CD4-positive, alpha-beta T cell treated with Interferon gamma for 1 hour (primary cell): ENCODE measurements at regions not wholly inside any gene's neighbourhood (a gene's known extent, or its start where the extent isn't known, plus 50 kb on each side); places are given as distances from the start of the nearest gene placed in this dataset.

Source experiments
- DNase-seq: peaks from one replicate; pipeline ENCODE4 v3.0.0-alpha.2; 2020

GRCh38 chr21:41086569-41086968 is 81.4 kb upstream of the BACE2 start:
- DNase-seq, result no peak

- DNase-seq, result no peak
Measured at GRCh38 chr21:41090981-41091380, 77.0 kb upstream of the BACE2 start.

- DNase-seq, result no peak
Measured at GRCh38 chr21:41091616-41092015, 76.3 kb upstream of the BACE2 start.

- no peak for DNase-seq
Measured at GRCh38 chr21:41092312-41092711, 75.6 kb upstream of the BACE2 start.

- no peak for DNase-seq
Measured at GRCh38 chr21:41095983-41096382, 72.0 kb upstream of the BACE2 start.

GRCh38 chr21:41098076-41098475 is 69.9 kb upstream of the BACE2 start:
- no peak for DNase-seq

GRCh38 chr21:41098481-41099042 is 69.4 kb upstream of the BACE2 start:
- no peak for DNase-seq

- DNase-seq, result no peak
Measured at GRCh38 chr21:41100826-41101550, 67.0 kb upstream of the BACE2 start.

- DNase-seq, result no peak
Measured at GRCh38 chr21:41102281-41102680, 65.7 kb upstream of the BACE2 start.

GRCh38 chr21:41107602-41108001 is 60.4 kb upstream of the BACE2 start:
- no peak for DNase-seq

GRCh38 chr21:41108668-41109585 is 59.0 kb upstream of the BACE2 start:
- DNase-seq, result no peak

- DNase-seq, result no peak
Measured at GRCh38 chr21:41110161-41110560, 57.8 kb upstream of the BACE2 start.

- no peak for DNase-seq
Measured at GRCh38 chr21:41110664-41111063, 57.3 kb upstream of the BACE2 start.

- no peak for DNase-seq
Measured at GRCh38 chr21:41111681-41112080, 56.3 kb upstream of the BACE2 start.

GRCh38 chr21:41112740-41113692 is 54.9 kb upstream of the BACE2 start:
- no peak for DNase-seq

GRCh38 chr21:41115851-41116250 is 52.1 kb upstream of the BACE2 start:
- DNase-seq, result no peak
